Mesothelial cell of epicardium (in vitro differentiated cells): ENCODE measurements at regions not wholly inside any gene's neighbourhood (a gene's known extent, or its start where the extent isn't known, plus 50 kb on each side); places are given as distances from the start of the nearest gene placed in this dataset.

Source experiments
- DNase-seq, 2 experiments: peaks; one replicate each; pipeline ENCODE4 v3.0.0; 2021; ENCODE audit warnings: low spot score in 2 of 2; ENCODE audit not compliant: unreplicated experiment in 2 of 2
- H3K27ac Mint-ChIP-seq: 2 replicates; pipeline ENCODE4 v1.8.0; 2021; ENCODE audit warnings: mixed read lengths
- H3K27me3 Mint-ChIP-seq: 2 replicates; pipeline ENCODE4 v1.8.0; 2021; ENCODE audit warnings: low read depth, mixed read lengths
- H3K36me3 Mint-ChIP-seq: 2 replicates; pipeline ENCODE4 v1.8.0; 2021; ENCODE audit warnings: mixed read lengths
- H3K4me1 Mint-ChIP-seq: 2 replicates; pipeline ENCODE4 v1.8.0; 2021; ENCODE audit warnings: mixed read lengths
- H3K4me3 Mint-ChIP-seq: 2 replicates; pipeline ENCODE4 v1.8.0; 2021; ENCODE audit warnings: mild to moderate bottlenecking, moderate library complexity, mixed read lengths
- H3K9me3 Mint-ChIP-seq: 2 replicates; pipeline ENCODE4 v1.8.0; 2021; ENCODE audit warnings: mixed read lengths
- CTCF ChIP-seq: fragments of 200-600 bp; sonication (generic); IDR thresholded peaks from one replicate; pipeline ENCODE4 v1.5.0; 2021; ENCODE audit warnings: antibody characterized with exemption; ENCODE audit not compliant: unreplicated experiment

GRCh38 chr10:89894051-89894450 lies 192.7 kb downstream of the KIF20B start:
- H3K4me1 Mint-ChIP-seq: no peaks in the 10 kb centered on the region
- no peak overlapping the region for H3K27ac Mint-ChIP-seq
- no peaks in the 10 kb centered on the region for H3K27me3 Mint-ChIP-seq
- TF ChIP-seq CTCF: no peak
- no peaks in the 10 kb centered on the region for H3K36me3 Mint-ChIP-seq
- H3K4me3 Mint-ChIP-seq: no peak overlapping the region
- DNase-seq: no peak
- peaks cover 6% of the 10 kb centered on the region for H3K9me3 Mint-ChIP-seq

GRCh38 chr10:89900554-89900953 lies 199.2 kb downstream of the KIF20B start:
- H3K27me3 Mint-ChIP-seq: no peaks in the 10 kb centered on the region
- H3K4me1 Mint-ChIP-seq: no peaks in the 10 kb centered on the region
- DNase-seq: no peak
- H3K9me3 Mint-ChIP-seq: peaks cover 6% of the 10 kb centered on the region
- H3K36me3 Mint-ChIP-seq: no peaks in the 10 kb centered on the region
- no peak overlapping the region for H3K27ac Mint-ChIP-seq
- no peak overlapping the region for H3K4me3 Mint-ChIP-seq
- TF ChIP-seq CTCF: no peak

GRCh38 chr10:89901895-89902294 lies 200.5 kb downstream of the KIF20B start:
- no peak for DNase-seq
- Mint-ChIP-seq H3K27ac (no peak overlapping the region), H3K4me1 (no peaks in the 10 kb centered on the region), H3K27me3 (no peaks in the 10 kb centered on the region), H3K36me3 (no peaks in the 10 kb centered on the region), H3K9me3 (peaks cover 5% of the 10 kb centered on the region), H3K4me3 (no peak overlapping the region)
- no peak for TF ChIP-seq CTCF

- DNase-seq: no peak
- peaks cover 27% of the 10 kb centered on the region for H3K9me3 Mint-ChIP-seq
Observed at GRCh38 chr10:89904755-89905154, 203.4 kb downstream of the KIF20B start.

GRCh38 chr10:89909752-89910151 lies 208.4 kb downstream of the KIF20B start:
- no peak for TF ChIP-seq CTCF
- H3K9me3 Mint-ChIP-seq: peaks cover 31% of the 10 kb centered on the region
- no peaks in the 10 kb centered on the region for H3K27me3 Mint-ChIP-seq
- H3K36me3 Mint-ChIP-seq: no peaks in the 10 kb centered on the region
- H3K4me1 Mint-ChIP-seq: no peaks in the 10 kb centered on the region
- DNase-seq: no peak
- H3K4me3 Mint-ChIP-seq: no peak overlapping the region
- no peak overlapping the region for H3K27ac Mint-ChIP-seq

More at GRCh38 chr10:89904755-89905154, 203.4 kb downstream of the KIF20B start:
- no peak for TF ChIP-seq CTCF
- no peak overlapping the region for H3K4me3 Mint-ChIP-seq
- no peaks in the 10 kb centered on the region for H3K4me1 Mint-ChIP-seq
- no peaks in the 10 kb centered on the region for H3K36me3 Mint-ChIP-seq
- H3K27ac Mint-ChIP-seq: no peak overlapping the region
- H3K27me3 Mint-ChIP-seq: no peaks in the 10 kb centered on the region

- H3K27ac Mint-ChIP-seq: no peak overlapping the region
- no peak overlapping the region for H3K4me3 Mint-ChIP-seq
- DNase-seq: no peak
- H3K27me3 Mint-ChIP-seq: no peaks in the 10 kb centered on the region
- H3K9me3 Mint-ChIP-seq: peaks cover 1% of the 10 kb centered on the region
- TF ChIP-seq CTCF: no peak
- no peaks in the 10 kb centered on the region for H3K36me3 Mint-ChIP-seq
- peaks cover 10% of the 10 kb centered on the region for H3K4me1 Mint-ChIP-seq
Observed at GRCh38 chr10:89915021-89915420, 213.6 kb downstream of the KIF20B start.
